Endothelial cell of umbilical vein (primary cell): ENCODE measurements at regions not wholly inside any gene's neighbourhood (a gene's known extent, or its start where the extent isn't known, plus 50 kb on each side); places are given as distances from the start of the nearest gene placed in this dataset.

Experiments used
- EZH2 ChIP-seq: IDR thresholded peaks from 2 replicates; pipeline ENCODE4 v1.6.1; 2012; ENCODE audit warnings: borderline replicate concordance, low read depth, mild to moderate bottlenecking, moderate library complexity, low read length, inconsistent platforms; ENCODE audit not compliant: severe bottlenecking
- FOS ChIP-seq: IDR thresholded peaks from 2 replicates; pipeline ENCODE4 v1.6.1; 2011; ENCODE audit warnings: mild to moderate bottlenecking, low read length, moderate library complexity, borderline replicate concordance; ENCODE audit not compliant: insufficient read depth
- JUN ChIP-seq: IDR thresholded peaks from 2 replicates; pipeline ENCODE4 v1.6.1; 2011; ENCODE audit warnings: borderline replicate concordance, low read depth; ENCODE audit not compliant: insufficient read length, insufficient read depth
- MYC ChIP-seq: IDR thresholded peaks from one replicate; pipeline ENCODE4 v1.6.1; 2011; ENCODE audit warnings: mild to moderate bottlenecking, low read depth, low read length
- POLR2A ChIP-seq: IDR thresholded peaks from 2 replicates; pipeline ENCODE4 v1.6.1; 2012; ENCODE audit warnings: low read depth, mild to moderate bottlenecking, control low read depth, low read length
- POLR2AphosphoS5 ChIP-seq: IDR thresholded peaks from 2 replicates; pipeline ENCODE4 v1.6.1; 2012; ENCODE audit warnings: low read depth, mild to moderate bottlenecking, control low read depth, low read length, moderate library complexity; ENCODE audit not compliant: insufficient read depth
- TF ChIP-seq, protein P1 (sequence below), 2 donors: IDR thresholded peaks; 1 replicate in 1 of 2; 2 replicates in 1 of 2; pipeline ENCODE4 v1.5.1; 2011; ENCODE audit warnings: low read length in 2 of 2, mild to moderate bottlenecking in 2 of 2, moderate library complexity in 2 of 2, control low read depth in 1 of 2, inconsistent platforms in 1 of 2, low read depth in 1 of 2; ENCODE audit not compliant: insufficient read depth in 1 of 2; ENCODE audit errors: extremely low read depth in 1 of 2
- TF ChIP-seq, protein P2 (sequence below): IDR thresholded peaks from 2 replicates; pipeline ENCODE4 v1.6.1; 2011; ENCODE audit not compliant: insufficient read depth, insufficient read length

DNA sequence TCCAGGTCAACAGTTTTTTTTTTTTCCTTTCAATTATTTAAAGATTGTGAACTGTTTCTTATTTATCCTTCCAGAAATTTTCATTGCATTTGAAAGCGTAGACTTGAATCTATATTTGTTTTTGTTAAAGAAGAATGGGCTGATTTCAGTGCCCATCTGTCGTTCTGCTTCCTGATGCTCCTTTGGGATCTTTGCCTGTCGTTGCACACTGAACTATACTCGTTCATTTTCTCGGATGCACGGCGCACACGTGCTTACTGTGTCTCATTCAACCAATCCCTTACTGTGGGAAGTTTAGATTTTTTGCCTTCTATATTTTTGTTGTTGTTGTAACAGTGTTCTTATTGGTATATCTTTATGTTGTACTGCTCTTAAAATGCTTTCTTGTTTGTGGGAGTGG lies 149.7 kb downstream of the VAPA start:
- TF ChIP-seq MYC: no peak
- TF ChIP-seq, protein P1, sequence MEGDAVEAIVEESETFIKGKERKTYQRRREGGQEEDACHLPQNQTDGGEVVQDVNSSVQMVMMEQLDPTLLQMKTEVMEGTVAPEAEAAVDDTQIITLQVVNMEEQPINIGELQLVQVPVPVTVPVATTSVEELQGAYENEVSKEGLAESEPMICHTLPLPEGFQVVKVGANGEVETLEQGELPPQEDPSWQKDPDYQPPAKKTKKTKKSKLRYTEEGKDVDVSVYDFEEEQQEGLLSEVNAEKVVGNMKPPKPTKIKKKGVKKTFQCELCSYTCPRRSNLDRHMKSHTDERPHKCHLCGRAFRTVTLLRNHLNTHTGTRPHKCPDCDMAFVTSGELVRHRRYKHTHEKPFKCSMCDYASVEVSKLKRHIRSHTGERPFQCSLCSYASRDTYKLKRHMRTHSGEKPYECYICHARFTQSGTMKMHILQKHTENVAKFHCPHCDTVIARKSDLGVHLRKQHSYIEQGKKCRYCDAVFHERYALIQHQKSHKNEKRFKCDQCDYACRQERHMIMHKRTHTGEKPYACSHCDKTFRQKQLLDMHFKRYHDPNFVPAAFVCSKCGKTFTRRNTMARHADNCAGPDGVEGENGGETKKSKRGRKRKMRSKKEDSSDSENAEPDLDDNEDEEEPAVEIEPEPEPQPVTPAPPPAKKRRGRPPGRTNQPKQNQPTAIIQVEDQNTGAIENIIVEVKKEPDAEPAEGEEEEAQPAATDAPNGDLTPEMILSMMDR (IDR thresholded peaks at IDR 0.05; ENCODE audit: extremely low read depth in 1 of 2, insufficient read depth in 1 of 2, low read depth in 1 of 2, low read length in 2 of 2): no peak
- TF ChIP-seq POLR2A: no peak
- no peak for TF ChIP-seq POLR2AphosphoS5
- TF ChIP-seq, protein P2, sequence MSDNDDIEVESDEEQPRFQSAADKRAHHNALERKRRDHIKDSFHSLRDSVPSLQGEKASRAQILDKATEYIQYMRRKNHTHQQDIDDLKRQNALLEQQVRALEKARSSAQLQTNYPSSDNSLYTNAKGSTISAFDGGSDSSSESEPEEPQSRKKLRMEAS: no peak
- TF ChIP-seq JUN: no peak
- no peak for TF ChIP-seq EZH2
- TF ChIP-seq FOS: no peak
